ENCODE measurements at regions not wholly inside any gene's neighbourhood (a gene's known extent, or its start where the extent isn't known, plus 50 kb on each side); places are given as distances from the start of the nearest gene placed in this dataset.

DNA sequence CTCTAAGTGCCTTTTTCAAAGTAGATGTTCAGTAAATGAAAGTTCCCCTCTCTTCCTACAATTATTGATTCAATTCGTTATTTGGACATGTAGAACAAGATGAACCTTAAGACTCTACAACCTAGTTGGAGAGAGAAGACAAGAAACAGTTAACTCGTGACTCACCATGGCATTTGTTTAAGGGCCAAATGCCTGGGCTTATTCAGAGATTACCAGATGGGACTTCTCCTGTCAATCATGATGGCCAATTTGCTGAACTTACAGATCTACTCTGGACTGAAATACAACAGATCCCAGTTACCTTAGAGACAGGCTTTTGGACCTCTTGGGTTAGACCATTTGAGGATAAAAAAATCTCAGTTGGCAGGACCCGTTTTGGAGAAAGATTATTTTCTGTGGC lies 93.5 kb downstream of the C1orf94 start:
- DNase-seq (ENCODE audit: low read depth) = no peak

DNA sequence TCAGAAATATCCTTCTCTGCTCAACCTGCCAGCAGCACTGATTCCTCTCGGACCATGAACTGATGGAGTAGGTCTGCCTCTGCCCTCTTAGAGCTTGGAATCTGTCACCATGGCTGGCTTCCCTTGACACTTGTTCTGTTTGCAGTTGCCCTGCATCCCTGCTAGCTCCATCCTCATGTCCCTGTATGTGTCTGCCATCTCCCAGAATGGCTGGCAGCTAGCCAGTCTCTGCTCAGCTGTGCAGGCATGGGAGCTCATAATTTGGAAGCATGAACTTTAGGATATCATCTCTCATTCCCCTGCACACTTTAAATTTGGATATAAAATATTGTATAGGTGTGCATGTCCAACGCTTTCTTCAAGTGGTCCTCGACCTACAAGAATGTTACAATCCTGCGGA lies 95.4 kb downstream of the C1orf94 start:
- no peak for DNase-seq (ENCODE audit: low read depth)

DNA sequence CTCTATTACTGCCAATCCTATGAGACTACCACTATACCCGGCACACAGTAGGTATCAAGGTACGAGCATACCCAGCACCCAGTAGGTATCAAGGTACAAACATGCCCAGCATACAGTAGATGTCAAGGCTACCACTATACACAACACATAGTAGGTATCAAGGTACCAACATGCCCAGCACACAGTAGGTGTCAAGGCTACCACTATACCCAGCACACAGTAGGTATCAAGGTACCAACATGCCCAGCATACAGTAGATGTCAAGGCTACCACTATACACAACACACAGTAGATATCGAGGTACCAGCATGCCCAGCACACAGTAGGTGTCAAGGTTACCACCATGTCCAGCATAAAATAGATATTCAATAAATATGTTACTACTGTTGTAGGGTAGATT lies 98.4 kb downstream of the C1orf94 start:
- no peak for DNase-seq (ENCODE audit: low read depth)

DNA sequence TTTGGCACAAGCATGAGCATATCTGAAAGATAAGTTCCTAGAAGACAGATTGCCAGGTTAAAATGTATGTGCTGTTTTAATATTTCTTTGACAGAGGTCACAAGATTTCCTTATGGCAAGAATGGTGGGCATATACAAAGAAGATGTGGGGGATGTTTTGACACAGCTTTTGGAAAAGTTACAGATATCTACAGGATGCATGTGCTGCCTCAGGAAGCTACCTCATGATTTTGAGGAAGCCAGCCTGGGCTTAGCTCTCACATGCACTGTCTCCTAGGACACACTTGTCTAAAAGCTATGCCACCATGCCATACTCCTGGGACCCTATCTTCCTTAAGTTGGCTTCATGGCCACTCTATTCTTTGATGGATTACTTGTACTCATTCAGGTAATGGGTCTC lies 99.9 kb downstream of the C1orf94 start:
- peak; percentile 29 for DNase-seq (ENCODE audit: low read depth)

DNA sequence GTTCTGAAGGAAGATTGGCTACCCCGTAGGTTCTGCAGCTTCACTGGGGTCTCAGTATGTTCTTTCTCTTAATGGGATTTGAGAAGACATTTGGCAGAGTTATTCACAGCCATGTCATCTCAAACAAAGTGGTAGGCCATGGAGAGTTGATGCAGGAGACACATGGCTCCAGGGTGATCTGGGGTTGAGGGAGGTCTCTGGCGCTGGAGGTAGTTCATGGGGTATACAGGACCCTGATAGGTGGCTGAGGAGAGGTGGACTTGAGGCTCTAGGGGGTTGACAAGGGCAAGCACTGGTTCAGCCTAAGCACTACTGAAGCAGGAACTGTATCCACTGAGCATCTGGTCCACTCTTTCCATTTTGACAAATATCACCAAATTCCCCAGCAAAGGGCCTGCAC lies 100.4 kb downstream of the C1orf94 start:
- no peak for DNase-seq (ENCODE audit: low read depth)

DNA sequence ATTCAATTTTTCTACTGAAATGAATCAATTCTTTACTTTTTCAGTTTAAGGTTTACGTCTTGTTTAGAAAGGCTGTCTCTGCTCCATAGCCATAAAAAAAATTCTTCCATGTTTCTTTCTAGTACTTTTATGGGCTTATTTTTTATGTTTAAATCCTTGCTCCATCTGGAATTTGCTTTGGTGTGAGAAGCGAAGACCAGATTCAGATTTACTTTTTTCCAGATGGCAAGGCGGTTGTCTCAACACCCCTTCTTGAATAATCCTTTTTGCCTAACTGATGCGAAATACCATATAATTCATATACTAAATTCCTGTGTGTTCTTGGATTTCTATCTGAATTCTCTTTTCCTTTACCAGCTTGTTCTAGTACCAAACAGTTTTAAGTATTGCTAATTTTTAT lies 101.5 kb downstream of the C1orf94 start:
- DNase-seq (ENCODE audit: low read depth) = no peak

DNA sequence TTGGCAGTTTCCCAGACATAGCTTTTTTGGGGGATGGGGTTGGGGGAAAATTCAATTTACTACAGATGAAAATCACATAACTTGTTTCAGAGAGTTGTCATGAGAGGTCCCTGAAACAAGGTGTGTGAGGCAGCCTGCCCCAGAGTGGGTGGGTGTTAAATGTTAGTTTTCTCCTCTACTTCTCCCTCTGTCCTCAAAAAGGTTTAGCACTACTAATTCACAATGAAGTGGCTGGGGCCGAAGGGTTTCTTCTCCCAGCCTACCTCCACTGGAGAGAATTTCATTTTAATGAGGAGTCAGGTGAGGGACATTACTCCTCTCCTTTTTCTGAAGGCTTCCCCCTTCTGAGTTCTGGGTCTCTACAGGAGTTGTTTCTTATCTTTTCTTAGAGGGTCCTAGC lies 103.3 kb downstream of the C1orf94 start:
- DNase-seq (ENCODE audit: low read depth) = no peak

DNA sequence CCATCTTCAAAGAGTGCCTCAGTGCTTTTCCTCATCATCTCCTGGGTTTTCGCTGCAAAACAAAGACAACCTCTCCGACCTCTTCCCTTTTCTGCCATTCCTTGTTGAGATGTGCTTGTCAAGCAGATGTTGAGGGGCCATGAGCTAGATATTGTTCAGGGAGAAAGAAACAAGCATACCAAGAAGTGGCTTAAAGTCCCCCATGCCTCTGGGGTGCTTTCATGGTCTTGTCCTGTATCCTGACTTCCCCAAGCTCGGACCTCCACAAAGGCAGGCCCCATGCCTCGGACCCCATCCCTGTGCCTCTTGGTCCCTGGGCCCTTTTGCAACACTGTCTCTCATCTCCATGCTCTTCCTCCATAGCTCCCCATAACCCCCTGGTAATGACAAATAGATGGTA lies 103.8 kb downstream of the C1orf94 start:
- DNase-seq (ENCODE audit: low read depth) = no peak

DNA sequence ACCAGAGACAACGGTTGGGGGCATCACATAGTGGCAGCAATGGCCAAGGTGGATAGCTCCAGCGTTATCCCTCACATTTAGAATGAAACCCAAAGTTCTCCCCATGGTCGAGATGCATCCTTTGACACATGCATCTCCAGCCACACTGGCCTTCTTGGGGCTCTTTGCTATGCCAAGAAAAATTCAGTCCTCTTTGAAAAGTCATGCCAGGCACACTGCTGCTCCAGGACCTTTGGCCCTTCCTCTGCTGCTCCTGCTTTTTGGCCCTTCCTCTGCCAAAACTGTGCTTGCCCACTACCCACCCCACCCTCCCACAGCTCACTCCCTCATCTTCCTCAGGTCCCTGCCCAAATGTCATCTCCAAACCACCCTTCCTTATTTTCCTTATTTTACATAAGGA lies 106.4 kb downstream of the C1orf94 start:
- no peak for DNase-seq (ENCODE audit: low read depth)

DNA sequence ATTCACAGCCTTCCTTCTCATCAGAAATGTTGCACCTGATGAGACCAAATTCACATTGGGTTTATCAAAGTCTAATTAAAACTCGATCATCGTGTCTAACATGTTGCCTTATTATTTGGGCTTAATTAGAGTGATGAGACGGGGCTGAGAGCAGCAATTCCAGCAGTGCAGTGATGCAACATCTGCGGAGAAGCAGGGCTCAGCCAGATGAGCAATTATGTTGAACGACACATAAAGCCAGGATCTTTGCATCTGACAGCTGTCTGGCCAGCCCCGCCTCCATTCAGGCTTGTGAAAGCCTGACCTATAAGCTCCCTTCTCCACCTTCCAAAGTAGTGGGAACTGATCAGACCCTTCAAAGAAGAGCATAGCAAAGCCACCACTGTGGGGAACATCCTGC lies 109.8 kb downstream of the C1orf94 start:
- DNase-seq (ENCODE audit: low read depth) = no peak

DNA sequence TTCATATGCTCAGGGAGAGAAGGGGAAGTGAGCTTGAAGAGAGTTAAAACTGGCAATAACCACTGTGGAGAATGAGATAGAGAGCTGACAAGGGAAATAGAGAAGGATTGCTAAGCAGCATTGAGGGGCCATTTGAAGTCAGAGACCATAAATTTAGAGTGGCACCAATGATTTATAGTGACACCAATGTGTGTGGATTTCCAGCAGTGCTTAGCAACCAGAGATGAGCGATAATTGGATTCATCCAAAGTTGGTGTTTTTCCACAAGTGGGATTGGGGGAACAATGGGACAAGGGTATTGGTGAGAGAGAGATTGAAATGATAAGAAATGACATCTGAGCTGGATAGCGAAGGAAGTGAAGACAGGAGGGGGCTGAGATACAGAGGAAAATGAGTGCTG lies 114.1 kb downstream of the C1orf94 start:
- no peak for DNase-seq (ENCODE audit: low read depth)

DNA sequence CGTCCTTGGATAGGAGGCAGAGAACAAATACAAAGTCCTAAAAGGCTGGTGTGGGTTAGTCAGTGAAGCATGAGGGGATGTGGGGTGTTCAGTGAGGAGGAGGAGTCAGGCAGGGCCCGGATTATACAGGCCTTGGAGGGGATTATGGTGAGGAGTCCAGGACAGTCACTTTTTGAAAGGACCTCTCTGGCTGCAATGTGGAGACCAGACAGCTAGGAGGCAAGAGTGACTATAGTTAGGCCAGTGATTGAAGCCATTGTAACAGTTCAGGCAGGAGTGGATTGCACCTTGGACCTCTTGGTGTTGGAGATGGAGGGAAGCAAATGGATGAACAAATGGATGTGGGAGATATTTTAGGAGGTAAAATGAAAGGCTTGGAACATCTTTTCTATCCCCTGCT lies 115.8 kb downstream of the C1orf94 start:
- DNase-seq (ENCODE audit: low read depth) = no peak

DNA sequence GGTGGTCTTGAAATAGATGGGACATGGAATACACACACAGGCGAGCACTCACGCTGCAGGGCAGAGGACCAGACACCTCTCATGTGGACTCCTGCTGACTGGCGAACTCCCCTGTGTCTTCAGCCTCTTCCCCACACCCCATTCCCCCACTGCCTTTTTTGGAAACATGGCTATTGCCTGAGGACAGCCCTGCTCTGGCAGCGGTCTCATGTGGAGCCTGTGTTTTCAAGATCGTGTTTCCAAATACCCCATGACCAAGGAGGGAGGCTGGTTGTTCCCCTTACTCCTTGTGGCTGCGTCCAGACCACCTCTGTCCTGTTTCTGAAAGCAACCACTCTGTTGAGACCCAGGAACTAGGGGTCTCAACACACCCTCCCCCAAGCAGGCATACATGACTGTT lies 119.4 kb downstream of the C1orf94 start:
- no peak for DNase-seq (ENCODE audit: low read depth)

DNA sequence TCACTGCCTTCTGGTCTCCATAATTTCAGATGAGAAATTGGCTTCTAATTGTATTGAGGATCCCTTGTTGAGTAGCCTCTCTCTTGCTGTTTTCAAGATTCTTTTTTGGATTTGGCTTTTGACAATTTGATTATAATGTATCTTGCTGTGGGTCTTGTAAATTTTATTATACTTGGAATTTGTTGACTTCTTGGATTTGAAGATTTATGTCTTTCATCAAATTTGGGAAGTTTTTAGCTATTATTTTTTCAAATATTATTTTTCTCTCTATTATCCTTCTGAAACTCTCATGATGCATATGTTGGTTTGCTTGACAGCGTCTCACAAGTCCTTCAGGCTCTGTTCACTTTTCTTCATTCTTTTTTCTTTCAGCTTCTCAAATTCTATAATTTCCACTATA lies 126.1 kb downstream of the C1orf94 start:
- DNase-seq (ENCODE audit: low read depth) = no peak

DNA sequence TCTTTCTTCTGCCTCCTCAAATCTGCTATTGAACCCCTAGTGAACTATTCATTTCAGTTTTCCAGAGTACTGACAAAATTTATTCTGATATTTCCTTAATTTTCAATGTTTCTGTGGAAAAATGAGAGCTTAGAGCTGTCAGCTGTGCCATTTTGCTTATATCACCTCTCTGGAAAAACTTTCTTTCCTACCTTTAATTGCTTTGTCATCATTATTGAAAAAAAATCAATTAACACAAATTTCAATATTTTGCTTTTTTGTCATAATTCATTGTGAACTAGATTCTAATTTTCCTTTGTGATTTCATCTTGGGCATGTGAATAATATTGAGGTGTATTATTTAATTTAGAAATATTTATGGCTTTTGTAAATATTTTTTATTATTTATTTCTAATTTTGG lies 126.5 kb downstream of the C1orf94 start:
- no peak for DNase-seq (ENCODE audit: low read depth)

DNA sequence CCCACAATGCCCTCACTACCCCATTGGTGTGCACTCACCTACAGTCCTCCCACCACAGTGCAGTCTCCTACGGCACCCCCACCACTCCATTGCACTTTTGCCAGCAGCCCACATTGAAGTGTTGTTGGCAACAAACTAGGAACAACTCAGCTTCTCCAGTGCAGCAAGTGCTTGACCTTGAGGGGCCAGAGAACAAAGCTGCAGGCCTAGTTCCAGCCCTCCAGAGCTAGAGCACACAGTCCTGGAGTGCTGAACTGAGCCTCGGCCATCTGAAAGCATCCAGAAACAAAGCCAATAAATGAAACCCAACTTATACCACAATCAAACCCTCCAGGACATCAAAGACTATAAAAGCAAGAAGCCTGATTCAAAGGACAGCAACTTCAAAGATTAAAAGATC lies 129.9 kb downstream of the C1orf94 start:
- no peak for DNase-seq (ENCODE audit: low read depth)

DNA sequence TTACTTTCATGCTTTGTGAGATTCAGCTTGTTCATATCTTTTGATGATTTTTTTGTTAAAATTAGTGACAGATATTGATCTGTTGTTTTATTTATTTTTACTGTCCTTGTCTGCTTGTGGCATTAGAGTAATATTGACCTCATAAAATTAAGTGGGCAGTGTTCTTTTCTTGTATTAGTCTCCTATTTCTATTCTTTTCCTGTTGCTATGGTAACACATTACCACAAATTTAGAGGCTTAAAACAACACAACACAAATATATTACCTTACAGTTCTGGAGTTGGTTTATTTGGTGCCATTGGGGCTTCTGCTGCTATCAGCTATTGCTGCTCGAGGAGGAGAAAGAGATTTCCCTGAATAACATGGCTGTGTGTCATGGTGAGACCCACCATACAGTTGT lies 135.7 kb downstream of the C1orf94 start:
- DNase-seq (ENCODE audit: low read depth) = no peak

DNA sequence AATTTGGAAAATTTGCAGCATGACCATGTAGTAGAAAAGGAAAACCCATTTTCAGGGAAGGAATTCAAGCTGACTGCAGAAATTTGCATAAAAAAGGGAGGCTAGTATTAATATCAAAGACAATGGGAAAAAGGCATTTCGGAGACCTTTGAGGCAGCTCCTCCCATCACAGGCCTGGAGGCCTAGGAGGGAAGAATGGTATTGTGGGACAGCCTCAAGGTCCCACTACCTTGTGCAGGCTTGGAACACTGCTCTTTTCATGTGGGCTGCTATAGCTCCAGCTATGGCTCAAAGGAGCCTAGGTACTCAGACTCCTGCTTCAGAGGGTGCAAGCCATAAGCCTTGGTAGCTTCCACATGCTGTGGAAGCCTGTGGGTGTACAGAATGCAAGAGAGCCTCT lies 139.3 kb downstream of the C1orf94 start:
- DNase-seq (ENCODE audit: low read depth) = no peak

DNA sequence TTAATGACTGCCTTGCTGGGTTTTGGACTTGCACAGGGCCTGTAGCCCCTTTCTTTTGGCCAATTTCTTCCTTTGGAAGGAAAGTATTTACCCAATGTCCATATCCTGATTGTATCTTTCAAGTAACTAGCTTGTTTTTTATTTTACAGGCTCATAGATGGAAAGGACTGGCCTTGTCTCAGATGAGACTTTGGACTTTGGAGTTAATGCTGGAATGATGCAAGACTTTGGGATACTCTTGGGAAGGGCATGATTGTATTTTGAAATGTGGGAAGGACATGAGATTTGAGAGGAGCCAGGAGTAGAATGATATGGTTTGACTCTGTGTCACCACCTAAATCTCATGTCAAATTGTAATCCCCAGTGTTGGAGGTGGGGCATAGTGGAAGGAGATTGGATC lies 140.1 kb downstream of the C1orf94 start:
- no peak for DNase-seq (ENCODE audit: low read depth)

DNA sequence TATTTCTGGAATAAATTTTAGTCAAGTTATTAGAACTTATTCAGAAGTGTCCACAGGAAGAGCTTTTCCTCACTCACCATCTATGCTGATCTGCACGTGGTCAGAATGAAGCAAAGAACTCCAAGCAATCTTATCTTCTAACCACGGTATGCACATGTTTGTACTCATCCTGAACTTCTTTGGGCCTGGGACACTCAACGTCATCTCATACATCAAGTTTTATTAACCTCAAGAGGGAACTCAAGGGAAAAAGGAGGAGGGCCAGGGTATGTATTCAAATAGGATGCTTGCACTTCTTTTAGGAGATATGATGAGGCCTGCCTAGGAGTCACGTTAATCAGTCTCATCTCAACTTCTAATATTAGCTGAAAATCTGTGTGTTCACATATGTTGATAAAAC lies 142.5 kb downstream of the C1orf94 start:
- no peak for DNase-seq (ENCODE audit: low read depth)

DNA sequence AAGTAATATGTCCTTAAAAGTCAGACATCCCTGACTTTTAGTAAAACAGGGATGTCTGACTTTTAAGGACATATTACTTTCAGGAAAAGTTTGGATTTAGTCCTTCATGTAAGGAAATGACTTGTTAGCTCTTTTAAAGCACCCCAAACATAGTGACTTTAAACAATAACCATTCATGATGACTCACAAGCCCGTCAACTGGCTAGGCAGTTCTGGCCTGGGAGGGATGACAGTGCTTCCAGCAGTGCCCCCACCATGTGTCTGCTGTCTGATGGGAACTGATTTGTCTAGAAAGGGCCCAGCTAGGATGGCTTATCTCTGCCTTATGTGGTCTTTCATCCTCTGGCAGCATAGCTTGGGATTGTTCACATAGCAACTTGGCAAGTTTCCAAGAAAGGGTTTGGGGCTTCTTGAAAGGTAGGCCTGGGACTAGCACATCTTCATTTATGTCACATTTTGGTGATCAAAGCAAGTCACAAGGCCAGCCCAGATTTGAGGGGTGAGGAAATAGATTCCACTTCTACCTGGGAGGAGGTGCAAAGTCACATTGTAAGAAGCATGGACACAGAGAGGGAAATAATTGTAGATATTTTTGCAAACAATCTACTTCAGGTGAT lies 143.5 kb downstream of the C1orf94 start:
- no peak for DNase-seq (ENCODE audit: low read depth)

DNA sequence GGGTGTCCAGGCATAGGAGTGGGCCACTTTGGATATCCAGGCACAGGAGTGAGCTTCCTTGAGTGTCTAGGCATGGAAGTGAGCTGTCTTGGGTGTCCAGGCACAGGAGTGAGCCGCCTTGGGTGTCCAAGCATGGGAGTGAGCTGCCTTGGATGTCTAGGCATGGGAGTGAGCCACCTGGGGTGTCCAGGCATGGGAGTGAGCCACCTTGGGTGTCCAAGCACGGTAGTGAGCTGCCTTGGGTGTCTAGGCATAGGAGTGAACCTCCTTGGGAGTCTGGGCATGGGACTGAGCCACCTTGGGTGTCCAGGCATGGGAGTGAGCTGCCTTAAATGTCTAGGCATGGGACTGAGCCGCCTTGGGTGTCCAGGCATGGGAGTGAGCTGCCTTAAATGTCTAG lies 146.3 kb downstream of the C1orf94 start:
- DNase-seq (ENCODE audit: low read depth) = no peak

DNA sequence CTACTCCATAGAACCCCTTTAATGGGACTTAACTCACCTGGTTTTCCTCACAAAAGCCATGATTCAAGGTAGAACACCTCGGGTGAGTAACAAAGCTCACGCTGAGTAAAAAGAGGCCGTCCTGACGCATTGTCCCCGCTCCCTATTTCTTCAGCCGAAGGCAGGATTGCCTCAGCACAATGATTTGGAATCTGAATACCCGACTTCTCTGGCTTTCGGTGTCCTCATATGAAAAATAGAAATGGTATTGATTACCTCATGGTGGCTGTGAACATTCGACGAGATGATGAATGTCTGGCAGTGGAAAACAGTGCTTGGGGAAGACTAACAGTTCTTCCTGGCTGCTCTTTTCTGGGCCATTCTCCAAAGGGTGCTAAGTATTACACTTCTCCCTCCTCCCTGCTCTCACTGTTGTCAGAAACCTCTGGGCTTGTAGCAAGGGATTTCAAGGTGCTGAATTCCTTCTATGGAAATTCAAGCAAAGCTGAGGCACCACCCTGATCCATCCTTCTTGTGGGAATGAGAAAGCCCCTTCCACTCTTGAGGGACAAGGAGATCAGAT lies 148.3 kb downstream of the C1orf94 start:
- no peak for DNase-seq (ENCODE audit: low read depth)

DNA sequence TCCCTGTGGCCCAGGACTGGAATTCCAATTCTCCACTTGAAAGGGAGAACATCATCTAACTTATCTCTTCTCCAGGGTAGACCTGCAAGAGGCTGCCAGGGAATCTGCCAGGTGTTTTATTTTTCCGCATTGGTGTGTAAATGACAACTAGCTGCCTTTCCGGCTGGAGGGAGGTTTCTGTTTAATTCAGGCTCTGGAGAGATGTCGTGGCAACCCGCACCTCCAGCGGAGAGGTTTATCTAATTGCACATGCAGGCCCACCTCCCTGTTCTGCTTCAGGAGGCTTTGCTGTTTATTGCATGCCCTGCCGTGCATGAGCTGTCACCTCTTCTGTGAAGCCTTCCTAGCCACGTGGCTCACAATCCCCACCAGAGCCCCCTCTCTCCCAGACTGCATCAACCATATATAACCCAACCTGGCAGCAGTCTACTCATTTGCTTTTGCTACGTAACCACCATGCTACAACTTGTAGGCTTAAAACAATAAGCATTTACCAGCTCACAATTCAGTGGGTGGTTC lies 151.6 kb downstream of the C1orf94 start:
- DNase-seq (ENCODE audit: low read depth) = no peak

Measured in CMK (cell line).